ENCODE measurements at regions not wholly inside any gene's neighbourhood (a gene's known extent, or its start where the extent isn't known, plus 50 kb on each side); places are given as distances from the start of the nearest gene placed in this dataset.

GRCh38 chr7:109449760-109450159 lies 880.1 kb downstream of the DNAJB9 start:
- Mint-ChIP-seq H3K36me3 (no peaks in the 10 kb centered on the region), H3K9me3 (peaks cover 0 to 12% (median 4%) of the 10 kb centered on the region in 7 donors), H3K27me3 (ENCODE audit: low read depth in 3 of 3) (no peaks in the 10 kb centered on the region), H3K4me1 (no peaks in the 10 kb centered on the region), H3K27ac (no peak overlapping the region), H3K4me3 (no peak overlapping the region)
- no peak for TF ChIP-seq CTCF (IDR thresholded peaks at IDR 0.05)
- DNase-seq = no peak
- H3K27me3 ChIP-seq (ENCODE audit: control insufficient read depth in 2 of 2, insufficient read depth in 2 of 2, low read length in 2 of 2) = no peaks in the 10 kb centered on the region
- WGBS (ENCODE audit: insufficient coverage) = no CpG with 5 or more reads among the region's 1 CpG
- no peak overlapping the region for H3K4me2 ChIP-seq (replicated peaks; ENCODE audit: extremely low read depth, low read length, poor library complexity, severe bottlenecking)
- H3K9me3 ChIP-seq (replicated peaks in 1 of 2; ENCODE audit: control insufficient read depth in 1 of 2, insufficient read depth in 1 of 2, low read length in 2 of 2) = peaks cover 0 to 12% of the 10 kb centered on the region in 2 donors
- intact Hi-C loops (cut with micrococcal nuclease) = no loop called here
- no peak overlapping the region for H3K9ac ChIP-seq (ENCODE audit: insufficient read depth, low read length, poor library complexity, severe bottlenecking)
- no peaks in the 10 kb centered on the region for H3K36me3 ChIP-seq (replicated peaks in 1 of 2; ENCODE audit: control insufficient read depth in 1 of 2, insufficient read depth in 2 of 2, low read length in 2 of 2)
- no peaks in the 10 kb centered on the region for H3K4me1 ChIP-seq (ENCODE audit: control insufficient read depth in 1 of 2, insufficient read depth in 2 of 2, low read length in 2 of 2)
- no peaks in the 10 kb centered on the region for H3K79me2 ChIP-seq (ENCODE audit: insufficient read depth, low read length)
- H4K20me1 ChIP-seq (ENCODE audit: insufficient read depth, low read length) = no peaks in the 10 kb centered on the region
- H2AFZ ChIP-seq (ENCODE audit: insufficient read depth, low read depth, low read length, poor library complexity, severe bottlenecking) = no peak overlapping the region
- H3K4me3 ChIP-seq (replicated peaks in 1 of 3; ENCODE audit: low read depth in 2 of 3, low read length in 3 of 3) = no peak overlapping the region
- no peak overlapping the region for H3K27ac ChIP-seq (ENCODE audit: low read depth in 1 of 2, low read length in 2 of 2)

- Histone ChIP-seq H3K79me2 (ENCODE audit: insufficient read depth, low read length) (no peaks in the 10 kb centered on the region), H3K27me3 (ENCODE audit: control insufficient read depth in 2 of 2, insufficient read depth in 2 of 2, low read length in 2 of 2) (no peaks in the 10 kb centered on the region), H4K20me1 (ENCODE audit: insufficient read depth, low read length) (no peaks in the 10 kb centered on the region), H2AFZ (ENCODE audit: insufficient read depth, low read depth, low read length, poor library complexity, severe bottlenecking) (no peak overlapping the region), H3K36me3 (replicated peaks in 1 of 2; ENCODE audit: control insufficient read depth in 1 of 2, insufficient read depth in 2 of 2, low read length in 2 of 2) (no peaks in the 10 kb centered on the region), H3K9me3 (replicated peaks in 1 of 2; ENCODE audit: control insufficient read depth in 1 of 2, insufficient read depth in 1 of 2, low read length in 2 of 2) (peaks cover 5 to 27% of the 10 kb centered on the region in 2 donors), H3K27ac (ENCODE audit: low read depth in 1 of 2, low read length in 2 of 2) (no peak overlapping the region), H3K4me2 (replicated peaks; ENCODE audit: extremely low read depth, low read length, poor library complexity, severe bottlenecking) (no peak overlapping the region), H3K4me3 (replicated peaks in 1 of 3; ENCODE audit: low read depth in 2 of 3, low read length in 3 of 3) (no peak overlapping the region), H3K4me1 (ENCODE audit: control insufficient read depth in 1 of 2, insufficient read depth in 2 of 2, low read length in 2 of 2) (no peaks in the 10 kb centered on the region), H3K9ac (ENCODE audit: insufficient read depth, low read length, poor library complexity, severe bottlenecking) (no peak overlapping the region)
- no peaks in the 10 kb centered on the region for H3K27me3 Mint-ChIP-seq (ENCODE audit: low read depth in 3 of 3)
- peaks cover 0 to 17% (median 8%) of the 10 kb centered on the region in 7 donors for H3K9me3 Mint-ChIP-seq
- 81% methylated on average over 3 of the region's 3 CpGs for WGBS (ENCODE audit: insufficient coverage)
- H3K4me3 Mint-ChIP-seq = no peak overlapping the region
- no peaks in the 10 kb centered on the region for H3K4me1 Mint-ChIP-seq
- no peak for TF ChIP-seq CTCF (IDR thresholded peaks at IDR 0.05)
- DNase-seq = no peak
- intact Hi-C loops (cut with micrococcal nuclease) = no loop called here
- no peaks in the 10 kb centered on the region for H3K36me3 Mint-ChIP-seq
- no peak overlapping the region for H3K27ac Mint-ChIP-seq
Observed at GRCh38 chr7:109456116-109456515, 886.4 kb downstream of the DNAJB9 start.
